Activated CD4-positive, alpha-beta memory T cell treated with anti-CD3 and anti-CD28 coated beads for 36 hours (primary cell): ENCODE measurements at regions not wholly inside any gene's neighbourhood (a gene's known extent, or its start where the extent isn't known, plus 50 kb on each side); places are given as distances from the start of the nearest gene placed in this dataset.
A peak's percentile ranks its signal among the peaks of the same experiment; 100 is the strongest.

Experiments
- CTCF ChIA-PET: fragments of 350-600 bp; sonication (Branson Sonifier 250); formaldehyde crosslinking; loops from one replicate; lab custom pipeline; 2021; ENCODE audit warnings: antibody characterized with exemption, inconsistent platforms; lab: Charles Lee
- POLR2A ChIA-PET: fragments of 350-600 bp; sonication (Branson Sonifier 250); formaldehyde crosslinking; loops from one replicate; lab custom pipeline; 2021; ENCODE audit warnings: antibody characterized with exemption; lab: Charles Lee
- DNase-seq: peaks from one replicate; pipeline ENCODE4 v3.0.0-alpha.2; 2020
- H3K27ac Mint-ChIP-seq: one replicate; pipeline ENCODE4 v1.8.0; 2021; ENCODE audit warnings: mixed read lengths
- H3K27me3 Mint-ChIP-seq: one replicate; pipeline ENCODE4 v1.8.0; 2021; ENCODE audit warnings: mixed read lengths
- H3K36me3 Mint-ChIP-seq: one replicate; pipeline ENCODE4 v1.8.0; 2021; ENCODE audit warnings: mixed read lengths
- H3K4me1 Mint-ChIP-seq: one replicate; pipeline ENCODE4 v1.8.0; 2021; ENCODE audit warnings: low read depth, mixed read lengths
- H3K4me3 Mint-ChIP-seq: one replicate; pipeline ENCODE4 v1.8.0; 2021; ENCODE audit warnings: mild to moderate bottlenecking, mixed read lengths
- H3K9me3 Mint-ChIP-seq: one replicate; pipeline ENCODE4 v1.8.0; 2021; ENCODE audit warnings: mixed read lengths
- intact Hi-C: fragments of 100-400 bp; cut with micrococcal nuclease; formaldehyde crosslinking; loops from one replicate; pipeline ENCODE4 v1.15.1; 2023

GRCh38 chr5:34484216-34484920, 171.8 kb upstream of the RAI14 start:
- ChIA-PET CTCF (interaction anchor here (0.6 to 5.4 kb wide), 7 partner anchors 9 to 409 kb away, joined by 3 to 43 read pairs (median 12); no protein-coding TSS in a partner anchor), POLR2A (no interaction called here)
- no peaks in the 10 kb centered on the region for H3K36me3 Mint-ChIP-seq
- H3K27me3 Mint-ChIP-seq = peaks cover 45% of the 10 kb centered on the region
- H3K4me3 Mint-ChIP-seq = no peak overlapping the region
- intact Hi-C loops = loop anchor here (10.0 kb wide), 1 partner anchor 350 kb away; the partner anchor contains the start of gene TTC23L
- peaks cover 18% of the 10 kb centered on the region for H3K4me1 Mint-ChIP-seq
- no peak overlapping the region for H3K27ac Mint-ChIP-seq
- no peak for DNase-seq
- no peaks in the 10 kb centered on the region for H3K9me3 Mint-ChIP-seq

DNA sequence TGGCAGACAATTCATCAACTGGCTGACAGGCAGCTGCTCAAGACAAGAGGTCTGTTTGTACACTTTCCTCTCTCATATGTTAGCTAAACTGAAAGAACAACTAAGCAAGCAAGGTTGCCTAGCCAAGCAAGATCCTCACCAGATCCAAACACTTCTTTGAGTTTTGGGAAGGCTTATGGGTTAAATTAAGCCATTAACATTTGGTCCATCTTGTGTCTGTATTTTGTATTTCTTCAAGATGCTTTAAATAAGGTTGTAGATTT, 170.4 kb upstream of the RAI14 start:
- Mint-ChIP-seq H3K36me3 (no peaks in the 10 kb centered on the region), H3K27me3 (peaks cover 42% of the 10 kb centered on the region), H3K4me3 (no peak overlapping the region), H3K27ac (no peak overlapping the region), H3K4me1 (peaks cover 14% of the 10 kb centered on the region), H3K9me3 (no peaks in the 10 kb centered on the region)
- DNase-seq = no peak
- POLR2A ChIA-PET = no interaction called here
- CTCF ChIA-PET = interaction anchor here (0.6 to 5.4 kb wide), 29 partner anchors 9 to 788 kb away, joined by 3 to 48 read pairs (median 4); no protein-coding TSS in a partner anchor
- intact Hi-C loops = loop anchor here (1.0 to 10.0 kb wide), 4 partner anchors 53 to 518 kb away; partner anchors contain the start of gene TTC23L

DNA sequence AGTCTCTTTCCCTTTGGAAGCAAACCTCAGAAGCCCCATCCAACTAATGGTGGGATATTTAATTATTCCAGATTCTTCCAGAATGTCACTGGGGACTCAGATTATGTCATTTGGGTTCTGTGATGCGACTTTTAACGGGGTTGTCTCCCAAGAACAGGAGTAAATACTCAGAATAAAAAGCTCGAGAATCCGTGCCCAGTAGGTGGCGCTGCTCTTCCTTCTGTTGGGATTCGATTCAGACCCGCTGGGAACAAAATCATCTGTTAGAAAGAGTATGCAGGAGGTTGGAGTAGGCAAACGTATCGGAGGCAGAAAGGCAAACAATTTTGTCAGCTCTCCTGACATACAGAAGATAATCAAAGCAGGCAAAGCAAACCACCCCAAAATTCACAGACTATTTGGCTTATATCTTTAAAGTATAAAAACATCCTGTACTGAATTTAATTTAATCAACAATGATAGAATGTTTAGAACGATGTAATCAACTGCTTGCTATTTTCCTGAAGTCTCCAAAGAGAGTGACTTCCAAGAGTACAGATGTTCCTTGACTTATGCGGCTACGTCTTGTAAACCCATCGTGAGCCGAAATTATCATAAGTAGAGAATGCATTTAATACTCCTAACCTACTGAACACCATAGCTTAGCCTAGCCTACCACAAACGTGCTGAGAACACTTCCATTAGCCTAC, 169.8 kb upstream of the RAI14 start:
- Mint-ChIP-seq H3K4me1 (peaks cover 8% of the 10 kb centered on the region), H3K4me3 (no peak overlapping the region), H3K36me3 (no peaks in the 10 kb centered on the region), H3K9me3 (no peaks in the 10 kb centered on the region), H3K27ac (no peak overlapping the region), H3K27me3 (peaks cover 39% of the 10 kb centered on the region)
- peak; percentile 78 for DNase-seq
- intact Hi-C loops = loop anchor here (1.0 to 10.0 kb wide), 4 partner anchors 52 to 517 kb away; partner anchors contain the start of gene TTC23L
- POLR2A ChIA-PET = no interaction called here
- CTCF ChIA-PET = interaction anchor here (0.6 to 5.4 kb wide), 31 partner anchors 8 to 789 kb away, joined by 3 to 48 read pairs (median 4); no protein-coding TSS in a partner anchor

DNA sequence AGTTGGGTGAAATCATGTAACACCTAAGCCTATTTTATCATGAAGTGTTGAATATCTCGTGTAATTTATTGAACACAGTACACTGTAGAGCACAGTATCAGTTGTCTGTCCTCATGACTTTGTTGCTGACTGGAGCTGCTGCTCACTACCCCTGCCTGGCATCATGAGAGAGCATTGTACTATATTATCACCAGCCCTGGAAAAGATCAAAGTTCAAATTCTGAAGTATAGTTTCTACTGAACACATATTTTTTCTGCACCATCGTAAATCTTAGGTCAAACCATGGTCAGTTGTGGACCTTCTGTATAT, 169.3 kb upstream of the RAI14 start:
- POLR2A ChIA-PET = no interaction called here
- intact Hi-C loops = loop anchor here (1.0 to 10.0 kb wide), 4 partner anchors 51 to 516 kb away; partner anchors contain the start of gene TTC23L
- DNase-seq = no peak
- Mint-ChIP-seq H3K36me3 (no peaks in the 10 kb centered on the region), H3K27ac (no peak overlapping the region), H3K27me3 (peaks cover 35% of the 10 kb centered on the region), H3K4me3 (no peak overlapping the region), H3K9me3 (no peaks in the 10 kb centered on the region), H3K4me1 (peaks cover 7% of the 10 kb centered on the region)
- CTCF ChIA-PET = interaction anchor here (1.0 to 5.4 kb wide), 26 partner anchors 11 to 789 kb away, joined by 3 to 48 read pairs (median 4); no protein-coding TSS in a partner anchor

- POLR2A ChIA-PET = no interaction called here
- Mint-ChIP-seq H3K36me3 (no peaks in the 10 kb centered on the region), H3K9me3 (no peaks in the 10 kb centered on the region), H3K4me3 (no peak overlapping the region), H3K27me3 (peaks cover 31% of the 10 kb centered on the region), H3K27ac (no peak overlapping the region), H3K4me1 (peaks cover 7% of the 10 kb centered on the region)
- DNase-seq = no peak
- CTCF ChIA-PET = interaction anchor here (0.6 to 5.4 kb wide), 18 partner anchors 11 to 419 kb away, joined by 3 to 48 read pairs (median 6); no protein-coding TSS in a partner anchor
- intact Hi-C loops = loop anchor here (10.0 kb wide), 1 partner anchor 347 kb away; the partner anchor contains the start of gene TTC23L
Measured at GRCh38 chr5:34487159-34487879, 168.8 kb upstream of the RAI14 start.

DNA sequence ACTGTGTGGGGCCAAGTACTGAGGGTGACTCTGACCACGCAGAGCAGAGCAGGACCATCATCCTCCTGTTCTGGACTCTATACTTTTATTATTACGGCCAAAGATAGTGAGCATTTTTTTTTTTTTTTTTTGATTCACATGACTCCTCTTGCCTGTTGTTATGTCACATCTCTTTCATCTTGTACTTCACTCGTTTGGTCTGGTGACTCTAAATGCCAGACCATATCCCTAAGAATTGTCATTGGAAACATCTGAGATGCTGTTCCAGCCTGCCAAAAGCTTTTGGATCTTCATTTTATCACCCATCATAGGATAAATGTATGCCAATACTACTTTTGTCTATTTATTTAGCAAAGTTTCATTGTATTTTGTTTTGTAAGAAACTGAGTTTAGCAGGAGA, 168.2 kb upstream of the RAI14 start:
- Mint-ChIP-seq H3K4me3 (no peak overlapping the region), H3K27ac (no peak overlapping the region), H3K36me3 (no peaks in the 10 kb centered on the region), H3K4me1 (peaks cover 7% of the 10 kb centered on the region), H3K27me3 (peaks cover 32% of the 10 kb centered on the region), H3K9me3 (no peaks in the 10 kb centered on the region)
- DNase-seq = no peak
- ChIA-PET POLR2A (no interaction called here), CTCF (interaction anchor here (0.5 to 5.4 kb wide), 9 partner anchors 13 to 1259 kb away, joined by 3 to 48 read pairs (median 5); no protein-coding TSS in a partner anchor)
- intact Hi-C loops = loop anchor here (10.0 kb wide), 1 partner anchor 347 kb away; the partner anchor contains the start of gene TTC23L

DNA sequence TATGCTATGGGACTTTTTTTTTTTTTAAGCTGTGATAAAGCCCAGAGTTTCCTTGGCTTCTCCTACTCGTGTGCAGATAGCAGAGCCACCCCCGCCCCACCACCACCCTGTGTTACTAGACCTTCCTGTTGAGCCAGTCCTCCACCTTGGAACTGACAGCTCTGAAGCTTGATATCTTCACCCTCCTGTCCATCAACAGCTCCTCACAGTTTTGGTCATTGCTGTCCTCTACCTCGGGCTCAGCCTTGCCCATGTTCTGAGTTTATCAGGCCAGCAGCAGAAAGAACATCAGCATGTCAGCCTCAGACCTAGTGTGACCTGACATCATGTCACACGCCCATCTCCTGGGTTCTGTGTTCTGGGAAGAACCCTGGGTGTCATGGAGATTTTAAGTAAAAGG, 167.1 kb upstream of the RAI14 start:
- POLR2A ChIA-PET = interaction anchor here (0.6 kb wide), 1 partner anchor 9 kb away, joined by 4 read pairs; no protein-coding TSS in a partner anchor
- H3K4me3 Mint-ChIP-seq = no peak overlapping the region
- DNase-seq = no peak
- no peak overlapping the region for H3K27ac Mint-ChIP-seq
- no peaks in the 10 kb centered on the region for H3K9me3 Mint-ChIP-seq
- H3K4me1 Mint-ChIP-seq = peaks cover 7% of the 10 kb centered on the region
- H3K27me3 Mint-ChIP-seq = peaks cover 34% of the 10 kb centered on the region
- intact Hi-C loops = loop anchor here (10.0 kb wide), 1 partner anchor 346 kb away; the partner anchor contains the start of gene TTC23L
- CTCF ChIA-PET = interaction anchor here (0.9 to 5.4 kb wide), 3 partner anchors 49 to 515 kb away, joined by 3 to 40 read pairs (median 5); no protein-coding TSS in a partner anchor
- no peaks in the 10 kb centered on the region for H3K36me3 Mint-ChIP-seq

- Mint-ChIP-seq H3K9me3 (no peaks in the 10 kb centered on the region), H3K27ac (no peak overlapping the region), H3K27me3 (peaks cover 39% of the 10 kb centered on the region), H3K4me3 (no peak overlapping the region), H3K36me3 (no peaks in the 10 kb centered on the region), H3K4me1 (peaks cover 3% of the 10 kb centered on the region)
- intact Hi-C loops = no loop called here
- POLR2A ChIA-PET = no interaction called here
- CTCF ChIA-PET = no interaction called here
- DNase-seq = no peak
Measured at GRCh38 chr5:34490506-34491250, 165.4 kb upstream of the RAI14 start.

GRCh38 chr5:34491251-34491620, 164.9 kb upstream of the RAI14 start:
- CTCF ChIA-PET = interaction anchor here (1.0 kb wide), 1 partner anchor 10 kb away, joined by 3 read pairs; no protein-coding TSS in a partner anchor
- peaks cover 1% of the 10 kb centered on the region for H3K4me1 Mint-ChIP-seq
- H3K27me3 Mint-ChIP-seq = peaks cover 38% of the 10 kb centered on the region
- intact Hi-C loops = no loop called here
- H3K27ac Mint-ChIP-seq = no peak overlapping the region
- H3K4me3 Mint-ChIP-seq = no peak overlapping the region
- H3K9me3 Mint-ChIP-seq = no peaks in the 10 kb centered on the region
- POLR2A ChIA-PET = no interaction called here
- no peaks in the 10 kb centered on the region for H3K36me3 Mint-ChIP-seq
- DNase-seq = no peak

- POLR2A ChIA-PET = no interaction called here
- Mint-ChIP-seq H3K27ac (no peak overlapping the region), H3K4me1 (peaks cover 9% of the 10 kb centered on the region), H3K9me3 (no peaks in the 10 kb centered on the region), H3K36me3 (no peaks in the 10 kb centered on the region), H3K27me3 (peaks cover 19% of the 10 kb centered on the region), H3K4me3 (no peak overlapping the region)
- no peak for DNase-seq
- intact Hi-C loops = no loop called here
- CTCF ChIA-PET = interaction anchor here (0.9 to 2.9 kb wide), 3 partner anchors 9 to 30 kb away, joined by 4 to 9 read pairs (median 7); no protein-coding TSS in a partner anchor
Measured at GRCh38 chr5:34494111-34494755, 161.9 kb upstream of the RAI14 start.

- Mint-ChIP-seq H3K27me3 (peaks cover 18% of the 10 kb centered on the region), H3K4me3 (no peak overlapping the region), H3K27ac (no peak overlapping the region), H3K36me3 (no peaks in the 10 kb centered on the region), H3K4me1 (peaks cover 13% of the 10 kb centered on the region), H3K9me3 (no peaks in the 10 kb centered on the region)
- intact Hi-C loops = no loop called here
- DNase-seq = no peak
- ChIA-PET CTCF (interaction anchor here (1.9 to 2.9 kb wide), 2 partner anchors 10 to 29 kb away, joined by 7 to 9 read pairs; no protein-coding TSS in a partner anchor), POLR2A (no interaction called here)
Measured at GRCh38 chr5:34495178-34495577, 160.9 kb upstream of the RAI14 start.
